GM12878 (cell line): ENCODE measurements at regions not wholly inside any gene's neighbourhood (a gene's known extent, or its start where the extent isn't known, plus 50 kb on each side); places are given as distances from the start of the nearest gene placed in this dataset.

ENCODE experiments used
- ATF2 ChIP-seq: IDR thresholded peaks from 2 replicates; pipeline ENCODE4 v1.6.1; 2012; ENCODE audit warnings: low read length, inconsistent platforms
- BCL3 ChIP-seq: IDR thresholded peaks from 2 replicates; pipeline ENCODE4 v1.6.1; 2011; ENCODE audit warnings: borderline replicate concordance, low read depth, mild to moderate bottlenecking, moderate library complexity, low read length; ENCODE audit not compliant: insufficient read depth, poor library complexity, severe bottlenecking
- BRCA1 ChIP-seq: IDR thresholded peaks from 2 replicates; pipeline ENCODE4 v1.6.1; 2011; ENCODE audit warnings: low read depth, low read length, improper control_type of control experiment
- CBX5 ChIP-seq: sonication (generic); IDR thresholded peaks from 2 replicates; pipeline ENCODE4 v1.6.1; 2016; ENCODE audit warnings: low read depth, moderate library complexity, mild to moderate bottlenecking, inconsistent platforms
- CEBPB ChIP-seq, 2 experiments: fragments of 150-350 bp in 1 of 2; IDR thresholded peaks; 2 replicates each; pipeline ENCODE4 v1.6.1; 2012 to 2014; ENCODE audit warnings: low read depth in 2 of 2, low read length in 2 of 2, borderline replicate concordance in 1 of 2, inconsistent platforms in 1 of 2
- HDAC6 ChIP-seq: fragments of 200-600 bp; sonication (generic); IDR thresholded peaks from one replicate; pipeline ENCODE4 v1.8.0; 2017; ENCODE audit warnings: antibody characterized with exemption; ENCODE audit not compliant: unreplicated experiment
- HDGF ChIP-seq: fragments of 450-650 bp; IDR thresholded peaks from 2 replicates; pipeline ENCODE4 v1.6.1; 2016; ENCODE audit warnings: antibody characterized with exemption
- IKZF1 ChIP-seq: fragments of 450-650 bp; conservative IDR thresholded peaks from 2 replicates; pipeline ENCODE4 v1.6.1; 2017; ENCODE audit warnings: antibody characterized with exemption, mild to moderate bottlenecking
- IRF3 ChIP-seq: fragments of 450-650 bp; IDR thresholded peaks from 2 replicates; pipeline ENCODE4 v1.6.1; 2014; ENCODE audit warnings: mild to moderate bottlenecking
- MXI1 ChIP-seq: fragments of 150-350 bp; IDR thresholded peaks from 2 replicates; pipeline ENCODE4 v1.6.1; 2011; ENCODE audit warnings: low read depth, mild to moderate bottlenecking, inconsistent platforms, low read length, improper control_type of control experiment
- NFYA ChIP-seq: IDR thresholded peaks from 2 replicates; pipeline ENCODE4 v1.6.1; 2011; ENCODE audit warnings: low read depth, mild to moderate bottlenecking, low read length, improper control_type of control experiment, borderline replicate concordance
- PKNOX1 ChIP-seq: fragments of 450-650 bp; IDR thresholded peaks from 2 replicates; pipeline ENCODE4 v1.6.1; 2016; ENCODE audit warnings: mild to moderate bottlenecking
- RB1 ChIP-seq: fragments of 450-650 bp; formaldehyde crosslinking; IDR thresholded peaks from 2 replicates; pipeline ENCODE4 v1.6.1; 2017; ENCODE audit warnings: mild to moderate bottlenecking, borderline replicate concordance
- SMC3 ChIP-seq: IDR thresholded peaks from 2 replicates; pipeline ENCODE4 v1.6.1; 2011; ENCODE audit warnings: low read length, improper control_type of control experiment, borderline replicate concordance
- STAT3 ChIP-seq: IDR thresholded peaks from 2 replicates; pipeline ENCODE4 v1.6.1; 2011; ENCODE audit warnings: low read depth, low read length, improper control_type of control experiment
- ZBTB33 ChIP-seq: fragments of 450-650 bp; IDR thresholded peaks from 2 replicates; pipeline ENCODE4 v1.6.1; 2017; ENCODE audit warnings: mild to moderate bottlenecking
- ZNF592 ChIP-seq: fragments of 450-650 bp; IDR thresholded peaks from 2 replicates; pipeline ENCODE4 v1.6.1; 2017; ENCODE audit warnings: mild to moderate bottlenecking, moderate library complexity
- ZSCAN29 ChIP-seq: fragments of 450-650 bp; IDR thresholded peaks from 2 replicates; pipeline ENCODE4 v1.6.1; 2017; ENCODE audit warnings: mild to moderate bottlenecking, moderate library complexity

GRCh38 chr2:161077367-161078210 lies 82.6 kb upstream of the TANK start (continued):
- no peak for TF ChIP-seq ZBTB33
- TF ChIP-seq SMC3, result no peak
- TF ChIP-seq BCL3, result peak; percentile 25
- 0 out of 2 replicates have a peak, but pooled peaks have one; percentile 11 for TF ChIP-seq ZSCAN29
- no peak for TF ChIP-seq NFYA
- TF ChIP-seq STAT3, result no peak
- no peak for TF ChIP-seq MXI1
- no peak for TF ChIP-seq ZNF592
- no peak for TF ChIP-seq IRF3
- TF ChIP-seq PKNOX1, result peak; percentile 94
- TF ChIP-seq CBX5, result peak; percentile 66; the same call in 1 of the 2 replicates
- no peak for TF ChIP-seq HDAC6
- no peak for TF ChIP-seq BRCA1
- peak; percentile 96 for TF ChIP-seq IKZF1
- peak; percentile 92 for TF ChIP-seq ATF2
- TF ChIP-seq RB1, result no peak
- no peak for TF ChIP-seq HDGF
- peak; percentile 14 to 82; a peak in 1 of 4 replicates for TF ChIP-seq CEBPB (IDR thresholded peaks at IDR 0.05; ENCODE audit: borderline replicate concordance in 1 of 2, low read depth in 2 of 2, low read length in 2 of 2)
